Vagina (tissue), 2 donors: ENCODE measurements at regions not wholly inside any gene's neighbourhood (a gene's known extent, or its start where the extent isn't known, plus 50 kb on each side); places are given as distances from the start of the nearest gene placed in this dataset.

Experiments used
- POLR2A ChIP-seq, 2 donors: fragments of 450-650 bp; IDR thresholded peaks; one replicate each; pipeline ENCODE4 v1.6.1; 2017; ENCODE audit warnings: antibody characterized with exemption in 2 of 2, mild to moderate bottlenecking in 2 of 2, moderate library complexity in 2 of 2
- POLR2AphosphoS5 ChIP-seq, 2 donors: sonication (generic); formaldehyde crosslinking; IDR thresholded peaks; one replicate each; pipeline ENCODE4 v1.9.0; 2017; ENCODE audit warnings: antibody characterized with exemption in 2 of 2, mild to moderate bottlenecking in 2 of 2, low read depth in 1 of 2; ENCODE audit not compliant: insufficient read depth in 1 of 2
- TF ChIP-seq, protein P1 (sequence below), 3 experiments: fragments of 450-650 bp in 2 of 3; fragments of 200-600 bp in 1 of 3; sonication (generic) in 1 of 3; IDR thresholded peaks; one replicate each; pipeline ENCODE4 v1.5.1; 2017 to 2019; ENCODE audit warnings: antibody characterized with exemption in 3 of 3, mild to moderate bottlenecking in 2 of 3, moderate library complexity in 2 of 3

DNA sequence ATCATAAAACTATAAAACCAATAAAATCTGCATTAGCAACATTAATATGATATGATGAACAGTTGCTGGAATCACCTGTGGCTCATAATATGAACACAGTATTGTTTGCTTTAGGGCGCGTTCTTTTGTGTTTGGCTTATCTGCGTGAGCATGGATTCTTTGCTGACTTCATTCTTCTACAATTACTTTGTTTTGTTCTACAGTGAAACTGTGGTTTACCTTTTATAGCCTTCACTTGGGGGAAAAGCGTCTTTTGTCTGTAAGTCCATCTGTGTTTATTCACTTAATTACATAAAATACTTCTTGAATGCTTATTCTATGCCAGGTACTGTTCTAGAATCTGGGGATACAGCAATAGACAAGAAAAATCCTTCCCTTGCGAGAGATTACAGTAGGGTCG is 74.0 kb upstream of the SEC11C start:
- TF ChIP-seq, protein P1, sequence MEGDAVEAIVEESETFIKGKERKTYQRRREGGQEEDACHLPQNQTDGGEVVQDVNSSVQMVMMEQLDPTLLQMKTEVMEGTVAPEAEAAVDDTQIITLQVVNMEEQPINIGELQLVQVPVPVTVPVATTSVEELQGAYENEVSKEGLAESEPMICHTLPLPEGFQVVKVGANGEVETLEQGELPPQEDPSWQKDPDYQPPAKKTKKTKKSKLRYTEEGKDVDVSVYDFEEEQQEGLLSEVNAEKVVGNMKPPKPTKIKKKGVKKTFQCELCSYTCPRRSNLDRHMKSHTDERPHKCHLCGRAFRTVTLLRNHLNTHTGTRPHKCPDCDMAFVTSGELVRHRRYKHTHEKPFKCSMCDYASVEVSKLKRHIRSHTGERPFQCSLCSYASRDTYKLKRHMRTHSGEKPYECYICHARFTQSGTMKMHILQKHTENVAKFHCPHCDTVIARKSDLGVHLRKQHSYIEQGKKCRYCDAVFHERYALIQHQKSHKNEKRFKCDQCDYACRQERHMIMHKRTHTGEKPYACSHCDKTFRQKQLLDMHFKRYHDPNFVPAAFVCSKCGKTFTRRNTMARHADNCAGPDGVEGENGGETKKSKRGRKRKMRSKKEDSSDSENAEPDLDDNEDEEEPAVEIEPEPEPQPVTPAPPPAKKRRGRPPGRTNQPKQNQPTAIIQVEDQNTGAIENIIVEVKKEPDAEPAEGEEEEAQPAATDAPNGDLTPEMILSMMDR (IDR thresholded peaks at IDR 0.05): no peak
- TF ChIP-seq POLR2A (IDR thresholded peaks at IDR 0.05) (no peak), POLR2AphosphoS5 (IDR thresholded peaks at IDR 0.05; ENCODE audit: insufficient read depth in 1 of 2, low read depth in 1 of 2) (no peak)
